Head of caudate nucleus (tissue), 42 donors: ENCODE measurements at regions not wholly inside any gene's neighbourhood (a gene's known extent, or its start where the extent isn't known, plus 50 kb on each side); places are given as distances from the start of the nearest gene placed in this dataset.
"Not testable (repeated sequence)": the region's sequence is repeated elsewhere in the genome, so short reads cannot be mapped to it uniquely, and the experiment has no call there.

ENCODE experiments used
- DNase-seq, 42 donors: peaks; one replicate each; pipeline versions ENCODE4 v3.0.0 to v3.0.0-alpha.2; 2020 to 2021; ENCODE audit warnings: mixed read lengths in 7 of 42
- intact Hi-C: fragments of 100-400 bp; cut with DNase I; formaldehyde crosslinking; loops from one replicate; pipeline ENCODE4 v1.15.0; 2022

DNA sequence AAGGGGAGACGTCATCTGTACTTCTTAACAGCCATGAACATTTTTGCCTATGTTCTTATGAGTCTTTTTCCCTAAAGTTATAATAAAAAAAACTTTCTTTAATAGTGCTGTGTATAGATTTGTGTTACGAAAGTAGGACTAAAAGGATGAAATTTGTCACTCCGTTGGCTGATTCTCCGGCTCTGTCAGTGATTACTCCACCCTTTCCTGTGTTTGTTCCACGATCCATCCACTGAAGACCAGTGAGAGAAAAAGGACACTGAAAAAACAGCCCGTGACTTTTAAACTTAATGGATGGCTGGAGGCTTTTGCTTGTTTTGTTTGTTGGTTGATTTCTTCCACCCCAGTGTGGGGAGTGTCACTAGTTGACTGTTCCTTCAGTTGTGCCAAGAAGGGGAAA is 232.0 kb upstream of the NOX3 start:
- DNase-seq, result no peak
- intact Hi-C loops, result no loop called here

DNA sequence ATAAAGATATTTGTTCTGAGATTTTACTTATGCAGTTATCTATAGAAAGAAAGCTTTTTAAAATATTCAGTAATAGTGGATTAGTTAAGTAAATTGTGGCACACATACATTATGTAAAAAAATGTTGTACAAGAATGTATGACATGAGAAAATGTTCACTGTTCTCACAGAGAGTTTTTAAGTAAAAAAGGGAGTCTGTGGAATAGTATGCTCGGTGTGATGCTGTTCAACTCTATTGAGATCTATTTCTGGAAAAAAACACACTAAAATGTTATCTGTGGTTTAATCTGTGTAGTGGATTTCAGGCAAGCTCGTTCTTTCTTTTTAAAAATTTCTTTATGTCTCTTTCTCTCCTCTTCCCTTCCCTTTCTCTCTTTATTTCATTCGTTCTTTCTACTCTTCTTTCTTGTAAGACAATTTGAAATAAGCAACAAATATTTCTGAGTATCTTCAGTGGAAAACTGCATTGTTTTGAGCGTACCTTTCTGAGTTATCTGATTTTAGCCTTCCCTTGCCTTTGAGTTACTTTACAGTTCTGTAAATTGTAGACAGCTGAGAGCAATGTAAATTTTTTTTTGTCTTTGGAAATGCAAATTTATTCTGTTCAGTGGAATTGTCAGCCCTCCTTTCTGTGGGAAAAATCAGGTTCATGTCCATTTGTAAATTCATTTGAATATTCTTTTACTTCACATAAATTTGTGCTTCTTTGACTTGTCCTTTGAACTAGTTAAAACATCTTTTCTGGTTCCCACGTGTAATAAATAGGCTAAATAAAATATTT is 229.0 kb upstream of the NOX3 start:
- DNase-seq, result no peak
- intact Hi-C loops, result no loop called here

DNA sequence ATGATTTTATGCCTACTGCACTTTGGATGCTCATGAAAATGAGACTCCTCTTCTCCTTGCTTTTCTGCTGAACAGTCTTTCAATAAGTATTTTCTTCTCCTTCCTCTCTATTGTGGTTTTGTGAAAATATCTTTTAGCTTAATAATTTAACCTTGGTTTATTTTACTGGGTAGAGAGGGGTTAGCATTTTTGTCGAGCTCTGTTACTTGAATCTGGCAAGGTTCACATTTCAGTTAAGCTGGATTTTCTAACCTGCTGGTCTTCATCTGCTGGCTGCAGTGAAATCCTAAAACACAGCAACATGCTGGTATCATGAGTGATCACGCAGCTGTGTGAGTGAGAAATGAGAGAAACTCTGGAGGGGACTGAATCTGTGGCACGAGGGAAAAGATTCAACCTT is 222.7 kb upstream of the NOX3 start:
- DNase-seq, result no peak
- intact Hi-C loops, result no loop called here

DNA sequence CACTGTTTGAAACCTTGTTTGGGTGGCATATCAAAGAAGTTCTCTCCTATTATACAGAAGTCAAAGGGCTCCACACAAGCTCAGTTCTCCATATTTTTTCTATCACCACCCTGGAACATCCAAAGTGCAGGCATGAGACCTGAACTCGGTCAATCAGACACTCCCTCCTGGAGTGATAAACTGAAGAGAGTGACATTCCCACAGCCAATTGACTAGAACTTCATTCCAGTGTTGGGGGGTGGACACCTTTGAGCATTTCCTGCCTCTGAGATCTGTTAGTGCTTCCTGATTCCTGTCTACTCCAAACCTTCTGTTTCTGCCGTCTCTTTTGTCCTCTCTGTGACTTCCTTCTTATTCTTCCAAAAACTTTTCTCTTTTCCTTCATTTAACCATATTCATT is 220.7 kb upstream of the NOX3 start:
- no peak for DNase-seq
- intact Hi-C loops, result no loop called here

DNA sequence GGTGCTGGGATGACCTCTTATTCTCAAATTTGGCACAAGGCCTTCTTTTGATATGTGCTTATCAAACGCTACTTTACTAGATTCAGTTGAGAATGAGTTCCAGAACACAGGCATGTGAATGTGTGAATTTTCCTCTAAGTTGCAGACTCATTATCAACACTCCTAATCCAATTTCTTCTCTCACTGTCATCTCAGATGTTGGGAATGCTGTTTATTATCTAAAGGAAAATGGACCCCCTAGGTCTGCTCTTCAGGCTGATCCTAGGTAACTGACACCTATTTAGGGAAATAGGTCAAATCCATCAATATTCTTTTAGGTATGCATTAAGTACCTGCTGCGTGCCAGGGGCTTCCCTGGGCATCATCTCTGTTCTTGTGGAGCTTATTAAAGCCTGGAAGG is 215.0 kb upstream of the NOX3 start:
- no peak for DNase-seq
- intact Hi-C loops, result no loop called here

GRCh38 chr6:155660251-155660977 is 204.8 kb upstream of the NOX3 start:
- intact Hi-C loops, result no loop called here

DNA sequence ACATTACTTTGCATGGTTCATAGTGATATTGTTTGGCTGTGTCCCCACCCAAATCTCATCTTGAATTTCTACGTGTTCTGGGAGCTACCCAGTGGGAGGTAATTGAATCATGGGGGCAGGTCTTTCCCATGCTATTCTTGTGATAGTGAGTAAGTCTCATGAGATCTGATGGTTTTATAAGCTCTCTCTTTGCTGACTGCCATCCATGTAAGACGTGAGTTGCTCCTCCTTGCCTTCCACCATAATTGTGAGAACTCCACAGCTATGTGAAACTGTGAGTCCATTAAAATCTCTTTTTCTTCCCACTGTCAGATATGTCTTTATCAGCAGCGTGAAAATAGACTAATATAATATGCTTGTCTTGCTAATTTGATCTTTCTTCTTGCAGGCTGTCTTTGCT is 200.4 kb upstream of the NOX3 start:
- no peak for DNase-seq
- intact Hi-C loops, result no loop called here

More at GRCh38 chr6:155660251-155660977, 204.8 kb upstream of the NOX3 start:
- DNase-seq, result no peak

GRCh38 chr6:155654474-155654873 is 198.8 kb upstream of the NOX3 start:
- DNase-seq, result no peak
- intact Hi-C loops, result no loop called here

GRCh38 chr6:155648301-155648700 is 192.7 kb upstream of the NOX3 start:
- no peak for DNase-seq
- intact Hi-C loops, result no loop called here

DNA sequence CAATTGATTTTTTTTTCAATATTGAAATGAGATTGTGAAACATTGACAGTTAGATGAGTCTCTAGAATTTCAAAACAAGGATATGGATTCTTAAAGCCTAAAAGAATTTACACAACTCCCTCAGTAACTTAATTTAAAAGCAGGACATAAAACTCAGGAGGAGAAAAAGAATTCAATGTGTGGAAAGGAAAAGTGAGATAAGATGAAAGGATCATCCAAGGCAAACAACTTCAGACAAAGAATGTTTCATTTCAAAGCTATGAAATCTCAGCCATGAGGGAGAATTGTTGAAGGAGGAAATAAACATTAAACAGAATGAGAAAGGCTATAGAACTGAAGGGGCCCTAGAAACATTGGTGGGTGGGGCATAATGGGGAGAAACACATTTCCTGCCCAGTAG is 191.7 kb upstream of the NOX3 start:
- no peak for DNase-seq

GRCh38 chr6:155646443-155646842 is 190.8 kb upstream of the NOX3 start:
- intact Hi-C loops, result no loop called here
- no peak for DNase-seq

More for the DNA sequence above, 191.7 kb upstream of the NOX3 start:
- intact Hi-C loops, result no loop called here

DNA sequence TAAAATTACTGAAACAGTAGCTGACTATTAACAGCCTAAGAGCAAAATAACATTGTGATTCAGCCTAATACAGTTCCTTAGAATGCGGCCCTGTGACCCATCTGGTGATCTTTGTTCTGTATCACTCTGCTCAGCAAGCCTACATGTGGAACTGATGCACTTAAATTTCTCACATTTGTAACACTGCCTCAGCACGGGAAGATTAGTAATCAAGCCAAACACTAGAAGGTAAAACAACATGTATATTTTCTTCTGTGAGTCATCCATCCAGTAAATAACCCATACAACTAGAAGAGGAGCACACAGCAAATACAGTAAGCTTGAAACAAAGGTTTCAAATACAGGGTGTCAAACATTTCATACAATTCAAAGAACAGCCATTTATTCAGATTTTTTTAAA is 189.7 kb upstream of the NOX3 start:
- DNase-seq, result no peak
- intact Hi-C loops, result no loop called here

DNA sequence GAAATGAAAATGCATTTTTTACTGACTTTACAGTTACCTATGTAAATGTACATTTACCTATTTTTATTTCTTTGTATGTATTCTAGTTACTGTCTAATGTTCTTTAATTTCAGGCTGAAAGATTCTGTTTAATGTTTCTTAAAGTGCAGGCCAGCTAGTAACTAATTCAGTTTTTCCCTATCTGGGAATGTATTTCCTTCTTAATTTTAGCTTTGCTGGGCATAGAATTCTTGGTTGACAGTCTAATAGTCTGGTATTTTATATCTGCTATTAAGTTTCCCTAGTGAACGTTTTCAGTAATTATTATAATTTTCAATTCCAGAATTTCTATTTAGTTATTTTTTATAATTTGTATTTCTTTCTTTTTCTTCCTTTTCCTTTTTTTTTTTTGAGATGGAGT is 186.0 kb upstream of the NOX3 start:
- intact Hi-C loops, result no loop called here

GRCh38 chr6:155638200-155638599 is 182.6 kb upstream of the NOX3 start:
- no peak for DNase-seq
- intact Hi-C loops, result no loop called here

More for the DNA sequence above, 186.0 kb upstream of the NOX3 start:
- no peak for DNase-seq

DNA sequence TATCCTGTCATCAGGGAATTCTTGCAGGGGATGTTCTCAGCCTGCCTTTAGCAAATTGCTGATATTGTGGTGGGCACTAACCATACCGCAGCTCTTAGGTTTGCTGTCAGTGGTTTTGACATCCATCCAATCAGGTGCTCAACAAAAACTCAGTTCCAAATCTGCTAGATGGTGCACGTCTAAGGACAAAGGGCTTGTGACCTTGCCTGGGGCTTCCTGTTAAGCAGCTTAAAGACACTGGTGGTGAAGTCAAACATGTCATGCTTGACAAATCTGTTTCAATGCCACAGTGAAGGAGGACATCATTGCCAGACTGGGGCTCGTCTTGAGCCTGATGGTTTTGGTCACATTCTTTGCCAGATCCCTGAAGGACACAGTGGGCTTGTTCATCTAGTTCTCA is 179.8 kb upstream of the NOX3 start:
- DNase-seq, result no peak
- intact Hi-C loops, result no loop called here

- intact Hi-C loops, result no loop called here
- no peak for DNase-seq
Measured at GRCh38 chr6:155630085-155630484, 174.4 kb upstream of the NOX3 start.

DNA sequence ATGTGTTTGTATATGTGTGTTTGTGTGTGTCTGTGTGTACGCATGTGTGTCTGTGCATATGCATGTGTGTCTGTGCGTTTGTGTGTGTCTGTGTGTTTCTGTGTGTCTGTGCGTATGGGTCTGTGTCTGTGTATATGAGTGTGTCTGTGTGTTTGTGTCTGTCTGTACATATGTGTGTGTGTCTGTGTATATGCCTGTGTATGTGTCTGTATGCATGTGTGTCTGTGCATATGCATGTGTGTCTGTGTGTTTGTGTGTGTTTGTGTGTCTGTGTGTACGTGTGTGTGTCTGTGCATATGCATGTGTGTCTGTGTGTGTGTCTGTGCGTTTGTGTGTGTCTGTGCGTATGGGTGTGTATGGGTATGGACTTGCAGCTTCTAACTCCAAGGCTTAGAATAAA is 174.0 kb upstream of the NOX3 start:
- no peak for DNase-seq
- intact Hi-C loops, result no loop called here

DNA sequence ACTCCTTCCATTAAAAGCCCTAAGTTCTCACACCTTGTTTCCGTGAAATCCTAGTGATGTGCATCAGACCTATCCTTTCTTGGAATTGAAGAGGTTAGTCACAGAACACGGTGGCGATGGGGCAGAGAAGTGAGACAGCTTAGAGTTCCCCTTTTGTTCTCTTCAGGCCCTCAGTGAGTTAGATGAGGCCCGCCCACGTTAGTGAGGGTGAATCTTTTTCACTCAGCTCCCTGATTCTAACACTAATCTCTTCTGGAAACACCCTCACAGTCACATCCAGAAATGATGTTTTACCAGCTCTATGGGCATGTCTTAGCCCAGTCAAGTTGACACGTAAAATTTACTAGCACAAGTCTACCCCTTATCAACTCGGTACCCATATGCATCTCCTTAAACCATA is 172.7 kb upstream of the NOX3 start:
- intact Hi-C loops, result no loop called here
- no peak for DNase-seq

GRCh38 chr6:155627722-155628212 is 172.1 kb upstream of the NOX3 start:
- intact Hi-C loops, result not testable (repeated sequence)

GRCh38 chr6:155623450-155624178 is 168.0 kb upstream of the NOX3 start:
- intact Hi-C loops, result no loop called here
- no peak for DNase-seq

More at GRCh38 chr6:155627722-155628212, 172.1 kb upstream of the NOX3 start:
- DNase-seq, result not testable (repeated sequence)
